Smooth muscle cell (in vitro differentiated cells): ENCODE measurements at regions not wholly inside any gene's neighbourhood (a gene's known extent, or its start where the extent isn't known, plus 50 kb on each side); places are given as distances from the start of the nearest gene placed in this dataset.

Experiments used
- DNase-seq: peaks from one replicate; lab custom pipeline; 2025; ENCODE audit not compliant: unreplicated experiment; lab: John Stamatoyannopoulos, UW
- H2AFZ ChIP-seq: fragments of 200-600 bp; sonication (generic); 2 replicates; pipeline ENCODE4 v1.6.0; 2016; ENCODE audit warnings: antibody characterized with exemption, low read depth, mild to moderate bottlenecking
- H3F3A ChIP-seq: fragments of 200-600 bp; sonication (generic); 2 replicates; pipeline ENCODE4 v1.6.0; 2017; ENCODE audit warnings: antibody characterized with exemption, low read depth
- H3K27ac ChIP-seq: fragments of 200-600 bp; sonication (generic); 2 replicates; pipeline ENCODE4 v1.5.1; 2016; ENCODE audit warnings: low read depth, mild to moderate bottlenecking
- H3K27me3 ChIP-seq: fragments of 200-600 bp; sonication (generic); 2 replicates; pipeline ENCODE4 v1.6.1; 2016; ENCODE audit warnings: low read depth, mild to moderate bottlenecking
- H3K36me3 ChIP-seq: fragments of 200-600 bp; sonication (generic); 2 replicates; pipeline ENCODE4 v1.5.1; 2016; ENCODE audit warnings: low read depth
- H3K4me1 ChIP-seq: fragments of 200-600 bp; sonication (generic); 2 replicates; pipeline ENCODE4 v1.5.1; 2016; ENCODE audit warnings: low read depth
- H3K4me2 ChIP-seq: fragments of 200-600 bp; sonication (generic); 2 replicates; pipeline ENCODE4 v1.6.0; 2016; ENCODE audit warnings: mild to moderate bottlenecking
- H3K4me3 ChIP-seq: fragments of 200-600 bp; sonication (generic); 2 replicates; pipeline ENCODE4 v1.5.1; 2016; ENCODE audit warnings: mild to moderate bottlenecking
- H3K79me2 ChIP-seq: fragments of 200-600 bp; sonication (generic); 2 replicates; pipeline ENCODE4 v1.6.0; 2016; ENCODE audit warnings: low read depth, mild to moderate bottlenecking
- H3K9ac ChIP-seq: fragments of 200-600 bp; sonication (generic); 2 replicates; pipeline ENCODE4 v1.6.0; 2016; ENCODE audit warnings: low read depth
- H3K9me3 ChIP-seq: fragments of 200-600 bp; sonication (generic); replicated peaks from 2 replicates; pipeline ENCODE4 v1.5.1; 2016; ENCODE audit warnings: low read depth
- H4K20me1 ChIP-seq: fragments of 200-600 bp; sonication (generic); 2 replicates; pipeline ENCODE4 v1.6.0; 2016; ENCODE audit warnings: low read depth
- CTCF ChIP-seq: fragments of 200-600 bp; sonication (generic); IDR thresholded peaks from 2 replicates; pipeline ENCODE4 v1.5.1; 2017; ENCODE audit warnings: borderline replicate concordance, mild to moderate bottlenecking, antibody characterized with exemption; ENCODE audit not compliant: insufficient read depth, poor library complexity, severe bottlenecking
- whole genome bisulfite sequencing: methylation state at CpG from one replicate; pipeline ENCODE4 v1.1.7; 2016; ENCODE audit warnings: low lambda C conversion rate; 5-methylcytosine and 5-hydroxymethylcytosine counted together

GRCh38 chr1:163535401-163535800 lies 213.6 kb downstream of the NUF2 start:
- Histone ChIP-seq H3K4me3 (no peak overlapping the region), H3K9ac (no peak overlapping the region), H3K9me3 (no peaks in the 10 kb centered on the region), H4K20me1 (no peaks in the 10 kb centered on the region), H3K4me2 (no peak overlapping the region), H3F3A (no peaks in the 10 kb centered on the region), H3K4me1 (no peaks in the 10 kb centered on the region), H3K27ac (no peak overlapping the region), H3K27me3 (no peaks in the 10 kb centered on the region), H3K36me3 (no peaks in the 10 kb centered on the region), H3K79me2 (no peaks in the 10 kb centered on the region), H2AFZ (no peak overlapping the region)
- TF ChIP-seq CTCF: no peak
- DNase-seq: no peak
- WGBS: 76% methylated on average over 5 of the region's 5 CpGs

GRCh38 chr1:163535807-163536206 lies 214.1 kb downstream of the NUF2 start:
- no peak for DNase-seq
- Histone ChIP-seq H3K27ac (no peak overlapping the region), H4K20me1 (no peaks in the 10 kb centered on the region), H3F3A (no peaks in the 10 kb centered on the region), H3K4me2 (no peak overlapping the region), H3K9ac (no peak overlapping the region), H3K9me3 (no peaks in the 10 kb centered on the region), H3K27me3 (no peaks in the 10 kb centered on the region), H3K4me1 (no peaks in the 10 kb centered on the region), H2AFZ (peak overlapping the region; percentile 42), H3K79me2 (no peaks in the 10 kb centered on the region), H3K36me3 (no peaks in the 10 kb centered on the region), H3K4me3 (no peak overlapping the region)
- 60% methylated on average over 3 of the region's 3 CpGs for WGBS
- TF ChIP-seq CTCF: peak; percentile 54

GRCh38 chr1:163537809-163538208 lies 216.1 kb downstream of the NUF2 start:
- no peaks in the 10 kb centered on the region for H3K4me1 ChIP-seq
- no peak overlapping the region for H3K4me2 ChIP-seq
- 26% methylated on average over 1 of the region's 1 CpG for WGBS
- H3K9me3 ChIP-seq: no peaks in the 10 kb centered on the region
- no peak overlapping the region for H3K9ac ChIP-seq
- no peak for DNase-seq
- no peaks in the 10 kb centered on the region for H3K79me2 ChIP-seq
- H3K27ac ChIP-seq: no peak overlapping the region
- H2AFZ ChIP-seq: no peak overlapping the region
- no peaks in the 10 kb centered on the region for H3K36me3 ChIP-seq
- H3K27me3 ChIP-seq: no peaks in the 10 kb centered on the region
- no peaks in the 10 kb centered on the region for H4K20me1 ChIP-seq
- no peak overlapping the region for H3K4me3 ChIP-seq
- H3F3A ChIP-seq: no peaks in the 10 kb centered on the region
- TF ChIP-seq CTCF: no peak

- Histone ChIP-seq H2AFZ (peak overlapping the region; percentile 47), H3K9ac (no peak overlapping the region), H3K27ac (no peak overlapping the region), H3K79me2 (no peaks in the 10 kb centered on the region), H3K4me3 (no peak overlapping the region), H3F3A (no peaks in the 10 kb centered on the region), H3K4me2 (no peak overlapping the region), H3K27me3 (no peaks in the 10 kb centered on the region), H4K20me1 (no peaks in the 10 kb centered on the region), H3K4me1 (no peaks in the 10 kb centered on the region), H3K36me3 (no peaks in the 10 kb centered on the region), H3K9me3 (no peaks in the 10 kb centered on the region)
- TF ChIP-seq CTCF: no peak
- DNase-seq: no peak
- WGBS: 26% methylated on average over 4 of the region's 4 CpGs
These were observed 216.9 kb downstream of the NUF2 start for GRCh38 chr1:163538667-163539066.
